ENCODE measurements at regions not wholly inside any gene's neighbourhood (a gene's known extent, or its start where the extent isn't known, plus 50 kb on each side); places are given as distances from the start of the nearest gene placed in this dataset.
"Not testable (repeated sequence)": the region's sequence is repeated elsewhere in the genome, so short reads cannot be mapped to it uniquely, and the experiment has no call there.

DNA sequence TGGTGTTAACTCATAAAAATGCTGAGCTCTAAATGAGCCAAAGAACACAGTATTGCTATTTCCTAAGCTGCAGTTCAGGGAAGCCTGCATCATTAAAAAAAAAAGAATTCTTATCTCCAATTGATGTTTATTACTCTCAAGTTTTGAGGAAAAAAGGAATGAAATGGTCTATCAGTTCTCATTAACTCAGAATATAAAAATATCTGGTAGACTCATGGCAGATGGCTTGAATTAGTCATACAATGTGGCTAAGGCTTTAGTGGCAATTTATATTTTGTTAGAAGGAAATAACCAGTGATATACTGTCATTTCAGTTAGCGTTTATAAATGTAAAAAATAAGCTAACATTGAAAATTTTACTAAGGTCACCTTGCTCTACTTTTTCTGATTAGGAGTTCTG, 1403.4 kb upstream of the C9orf72 start:
- no peak for DNase-seq (ENCODE audit: low read depth in 2 of 2)

DNA sequence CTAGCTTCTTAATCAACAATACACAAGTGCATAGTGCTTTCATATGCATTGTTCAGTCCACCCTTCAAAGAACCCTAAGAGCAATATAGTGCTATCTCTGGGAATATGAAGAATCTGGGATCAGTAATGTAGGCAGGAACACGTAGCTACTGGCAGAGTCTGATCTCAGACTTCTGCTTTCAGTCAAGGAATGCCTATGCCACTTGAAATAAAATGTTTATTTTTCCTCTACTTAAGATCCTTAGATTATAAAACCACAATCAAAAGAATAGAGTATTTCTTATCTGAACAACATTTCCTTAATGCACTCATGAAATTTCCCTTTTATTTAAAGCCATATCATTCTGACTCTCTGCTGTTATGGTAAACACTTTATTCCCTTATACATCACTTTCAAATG, 1407.8 kb upstream of the C9orf72 start:
- no peak for DNase-seq (ENCODE audit: low read depth in 2 of 2)

DNA sequence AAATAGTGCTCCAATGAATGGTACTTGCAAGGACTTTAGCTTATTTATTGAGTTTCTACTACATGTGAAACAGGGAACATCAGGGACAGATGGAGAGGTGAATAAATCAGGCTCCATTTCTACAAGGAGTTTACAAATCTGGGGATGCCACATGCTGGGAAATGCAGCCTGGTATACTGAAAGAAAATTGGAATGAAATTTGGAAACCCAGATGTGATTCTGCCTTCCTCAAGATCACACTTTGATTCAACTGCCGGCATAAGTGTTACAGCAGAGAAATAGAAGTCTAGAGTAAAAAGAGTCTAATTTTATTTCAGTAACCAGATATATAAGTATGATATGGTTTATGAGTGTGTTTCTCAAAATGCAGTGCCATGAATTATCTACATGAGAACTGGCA, 1408.4 kb upstream of the C9orf72 start:
- no peak for DNase-seq (ENCODE audit: low read depth in 2 of 2)

DNA sequence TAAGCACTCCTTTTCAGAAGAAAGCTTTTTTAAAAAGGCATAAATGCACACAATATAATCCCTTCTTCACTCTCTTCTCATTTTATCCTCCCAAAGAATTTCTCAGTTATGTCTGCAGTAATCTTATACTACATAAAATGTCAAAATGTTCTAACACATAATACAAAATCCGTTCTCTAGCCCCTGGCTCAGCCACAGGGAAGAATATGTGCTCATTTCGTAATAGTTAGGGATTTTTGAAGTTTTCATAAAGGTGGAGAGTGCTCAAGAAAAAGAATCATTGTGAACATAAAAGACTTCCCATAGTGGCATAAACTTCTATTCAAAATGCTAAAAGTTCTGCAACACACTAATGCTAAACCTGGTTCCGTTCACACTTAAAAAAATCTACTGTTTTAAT, 1410.7 kb upstream of the C9orf72 start:
- no peak for DNase-seq (ENCODE audit: low read depth in 2 of 2)

DNA sequence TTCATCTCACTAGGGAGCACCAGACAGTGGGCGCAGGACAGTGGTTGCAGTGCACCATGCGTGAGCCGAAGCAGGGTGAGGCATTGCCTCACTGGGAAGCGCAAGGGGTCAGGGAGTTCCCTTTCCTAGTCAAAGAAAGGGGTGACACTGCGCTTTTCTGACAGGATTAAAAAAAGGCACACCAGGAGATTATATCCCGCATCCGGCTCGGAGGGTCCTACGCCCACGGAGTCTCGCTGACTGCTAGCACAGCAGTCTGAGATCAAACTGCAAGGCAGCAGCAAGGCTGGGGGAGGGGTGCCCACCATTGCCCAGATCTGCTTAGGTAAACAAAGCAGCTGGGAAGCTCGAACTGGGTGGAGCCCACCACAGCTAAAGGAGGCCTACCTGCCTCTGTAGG, 1416.7 kb upstream of the C9orf72 start:
- not testable (repeated sequence) for DNase-seq (ENCODE audit: low read depth in 2 of 2)

DNA sequence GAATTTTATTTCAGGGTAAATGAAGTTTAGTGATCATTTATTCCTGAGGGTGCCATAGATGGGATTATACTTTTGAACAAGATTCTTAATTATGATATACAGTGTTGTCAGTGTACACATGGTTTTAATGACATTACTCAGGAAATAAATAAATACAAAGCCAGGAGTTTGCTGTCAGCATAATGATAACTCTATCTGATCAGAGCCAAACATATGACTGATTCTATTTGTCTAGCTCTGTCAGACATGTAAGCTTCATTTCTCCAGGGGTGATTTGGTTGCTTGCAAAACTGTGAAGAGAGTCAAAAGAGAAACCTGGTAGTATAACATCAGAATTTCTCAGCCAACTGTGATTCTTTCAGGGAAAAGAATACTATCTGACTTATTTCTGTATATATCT, 1425.8 kb upstream of the C9orf72 start:
- no peak for DNase-seq (ENCODE audit: low read depth in 2 of 2)

DNA sequence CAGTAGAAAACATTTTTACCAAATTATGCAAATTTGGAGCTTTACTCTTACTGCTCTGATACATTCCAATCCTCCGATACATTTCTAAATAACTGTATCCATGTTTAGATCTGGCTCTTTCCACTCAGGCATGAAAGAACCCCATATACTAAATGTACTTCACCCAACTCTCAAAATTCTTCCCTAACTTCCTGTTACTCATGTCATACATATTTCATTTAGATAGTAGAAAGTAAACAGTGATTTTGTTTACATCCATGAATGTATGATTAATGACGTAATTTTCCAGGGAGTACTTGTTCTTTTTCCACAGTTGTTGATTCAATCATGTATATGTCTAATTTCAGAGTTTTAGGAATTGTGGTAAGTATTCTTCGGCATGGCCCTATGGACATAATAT, 1426.5 kb upstream of the C9orf72 start:
- no peak for DNase-seq (ENCODE audit: low read depth in 2 of 2)

DNA sequence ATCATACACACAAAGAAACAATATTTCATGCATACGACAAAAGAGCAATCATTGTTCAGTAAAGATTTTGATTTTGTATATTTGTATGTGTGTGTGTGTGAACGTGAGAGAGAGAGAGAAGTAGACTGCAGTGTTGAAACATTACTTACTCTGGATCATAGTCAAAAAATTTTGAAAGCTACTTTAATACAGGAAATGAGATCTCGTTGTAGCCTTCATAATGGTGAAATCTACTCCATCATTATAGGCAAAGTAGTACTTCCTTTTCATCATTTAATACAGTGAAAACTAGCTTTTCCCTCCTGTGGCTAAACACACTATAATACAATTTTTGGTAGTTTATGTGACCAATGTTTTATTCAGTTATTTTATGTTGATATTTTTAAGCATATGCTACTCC, 1427.7 kb upstream of the C9orf72 start:
- no peak for DNase-seq (ENCODE audit: low read depth in 2 of 2)

DNA sequence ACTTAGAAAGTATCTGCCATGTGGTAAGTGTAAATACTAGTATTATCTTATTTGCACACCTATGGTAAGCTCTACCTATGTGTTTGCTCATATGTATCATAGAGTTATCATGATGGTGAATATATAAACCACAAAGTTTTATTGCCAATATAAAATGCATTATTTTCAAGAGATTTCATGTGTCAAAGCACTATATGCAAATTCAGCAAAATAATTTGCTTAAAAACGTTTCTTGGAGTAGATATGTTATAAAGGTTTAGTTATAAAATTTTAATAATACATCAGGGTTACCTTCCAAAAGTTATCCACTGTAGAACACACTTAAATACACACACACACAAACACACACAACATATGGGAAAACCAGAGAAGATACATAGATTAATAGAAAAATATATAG, 1431.7 kb upstream of the C9orf72 start:
- no peak for DNase-seq (ENCODE audit: low read depth in 2 of 2)

DNA sequence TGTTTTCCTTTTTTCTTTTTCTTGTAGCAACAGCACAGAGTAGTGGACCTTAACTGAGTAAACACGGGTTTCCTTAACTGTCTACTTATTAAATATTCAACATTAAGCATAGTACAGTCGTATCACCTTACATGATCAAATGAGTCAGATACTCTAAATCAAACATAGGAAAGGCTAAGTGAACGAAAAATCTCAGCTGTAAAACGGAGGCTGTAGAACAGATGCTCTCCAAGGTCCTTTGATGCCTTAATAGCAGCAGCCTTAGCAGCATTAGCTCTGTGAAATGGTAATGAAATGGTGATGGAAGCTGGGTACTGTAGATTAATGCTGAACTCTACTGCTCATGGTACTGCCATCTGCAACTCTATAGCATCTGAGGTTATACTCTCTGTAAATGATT, 1433.3 kb upstream of the C9orf72 start:
- DNase-seq (ENCODE audit: low read depth in 2 of 2), result no peak

DNA sequence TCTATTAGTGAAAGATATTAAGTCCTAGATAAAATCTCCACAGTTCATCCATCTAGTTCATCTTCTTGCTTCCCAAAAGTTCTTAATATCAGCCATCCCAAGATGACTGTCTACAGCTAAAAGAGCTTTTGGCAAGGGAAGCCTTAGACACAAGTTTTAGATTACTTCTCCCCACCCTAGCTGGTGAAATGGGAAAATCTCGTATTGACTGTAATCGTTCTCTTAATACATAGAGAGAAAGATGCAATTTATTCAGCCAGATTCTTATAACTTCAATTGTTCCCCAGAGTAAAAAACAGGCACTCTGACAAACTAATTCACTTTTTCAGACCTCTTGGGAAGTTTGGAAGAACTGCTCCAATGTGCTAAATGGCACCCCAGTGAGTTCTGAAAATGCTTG, 1439.6 kb upstream of the C9orf72 start:
- DNase-seq (ENCODE audit: low read depth in 2 of 2), result no peak

DNA sequence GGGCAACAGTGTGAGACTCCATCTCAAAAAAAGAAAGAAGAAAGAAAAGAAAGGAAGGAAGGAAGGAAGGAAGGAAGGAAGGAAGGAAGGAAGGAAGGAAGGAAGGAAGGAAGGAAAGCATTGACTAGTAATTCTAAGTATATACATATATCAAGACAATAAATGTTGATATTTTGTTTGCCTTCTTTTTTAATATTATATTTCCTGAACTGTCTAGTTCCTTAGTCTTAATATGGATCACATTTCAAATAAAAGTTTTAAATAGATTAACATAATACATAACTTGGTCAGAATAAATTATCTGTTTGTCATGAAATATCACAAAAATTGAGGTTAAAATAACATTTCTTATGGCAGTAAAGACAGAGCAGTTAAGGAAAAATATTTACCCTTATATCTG, 1448.4 kb upstream of the C9orf72 start:
- DNase-seq (ENCODE audit: low read depth in 2 of 2), result no peak

DNA sequence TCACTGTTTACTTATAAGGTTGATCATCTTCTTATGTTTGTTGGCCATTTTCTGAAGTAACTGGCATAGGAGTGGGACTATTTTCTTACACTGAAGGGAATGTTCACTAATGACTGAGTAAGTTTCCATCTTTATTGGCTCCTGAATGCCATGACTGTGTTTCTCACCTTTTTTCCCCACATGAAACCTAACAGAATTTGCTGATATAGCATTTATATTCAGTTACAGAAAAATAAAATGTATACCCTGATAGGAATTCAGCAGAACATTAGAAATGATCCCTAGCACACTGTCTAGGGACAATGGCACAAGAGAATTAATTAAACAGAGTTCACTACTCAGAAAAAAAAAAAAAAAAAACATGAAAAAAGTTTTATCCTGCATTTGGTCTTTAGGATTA, 1465.1 kb upstream of the C9orf72 start:
- DNase-seq (ENCODE audit: low read depth in 2 of 2), result no peak

DNA sequence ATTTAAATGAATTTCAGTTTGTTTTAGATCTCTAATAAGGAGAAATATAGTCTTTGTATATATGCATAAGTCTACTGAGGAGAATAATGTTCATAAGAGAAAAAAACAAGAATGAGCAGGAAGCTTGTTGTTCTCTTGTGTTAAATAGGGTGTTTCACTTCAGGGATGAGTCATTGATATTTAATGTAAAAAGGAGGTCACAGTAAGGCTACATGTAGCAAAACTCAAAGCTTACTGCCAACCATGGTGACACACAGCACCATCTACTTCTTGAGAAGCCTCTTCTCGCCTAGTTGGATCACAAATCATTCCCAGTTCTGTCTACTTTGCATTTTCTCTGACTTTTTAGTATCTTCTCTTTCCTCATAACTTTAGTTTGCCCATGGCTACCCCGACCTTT, 1466.0 kb upstream of the C9orf72 start:
- DNase-seq (ENCODE audit: low read depth in 2 of 2), result no peak

DNA sequence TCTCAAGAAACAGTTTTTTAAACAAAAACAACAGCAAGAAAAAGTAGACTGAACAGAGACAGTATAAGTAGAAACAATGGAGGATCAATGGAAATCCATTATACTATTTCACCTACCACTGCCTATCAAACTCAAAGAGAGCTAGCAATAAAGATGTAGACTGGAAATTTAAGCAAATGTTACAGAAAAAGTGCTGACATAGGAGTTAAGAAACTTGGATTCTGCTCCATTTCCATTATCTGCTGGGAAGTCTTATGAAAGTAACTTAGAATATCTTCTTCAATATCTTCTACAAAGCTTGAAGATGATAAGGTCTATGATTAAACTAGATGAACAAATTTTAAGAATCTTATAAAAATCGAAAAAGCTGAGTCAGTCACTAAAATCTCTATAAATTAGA, 1469.8 kb upstream of the C9orf72 start:
- no peak for DNase-seq (ENCODE audit: low read depth in 2 of 2)

DNA sequence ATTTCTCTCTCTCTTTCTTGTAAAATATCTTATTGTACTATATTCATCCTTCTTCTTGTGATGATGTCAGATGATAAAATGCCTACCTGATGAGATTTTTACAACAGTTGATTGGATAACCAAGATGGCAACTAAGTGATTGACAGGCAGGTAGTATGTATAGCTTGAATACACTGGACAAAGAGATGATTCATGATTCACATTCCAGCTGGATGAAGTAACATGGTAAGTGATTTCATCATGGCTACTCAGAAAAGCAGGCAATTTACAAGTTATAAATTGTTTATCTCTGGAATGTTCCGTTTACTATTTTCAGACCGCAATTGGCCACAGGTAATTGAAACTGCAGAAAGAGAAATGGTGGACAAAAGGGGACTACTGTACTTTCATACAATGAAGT, 1471.7 kb upstream of the C9orf72 start:
- no peak for DNase-seq (ENCODE audit: low read depth in 2 of 2)

DNA sequence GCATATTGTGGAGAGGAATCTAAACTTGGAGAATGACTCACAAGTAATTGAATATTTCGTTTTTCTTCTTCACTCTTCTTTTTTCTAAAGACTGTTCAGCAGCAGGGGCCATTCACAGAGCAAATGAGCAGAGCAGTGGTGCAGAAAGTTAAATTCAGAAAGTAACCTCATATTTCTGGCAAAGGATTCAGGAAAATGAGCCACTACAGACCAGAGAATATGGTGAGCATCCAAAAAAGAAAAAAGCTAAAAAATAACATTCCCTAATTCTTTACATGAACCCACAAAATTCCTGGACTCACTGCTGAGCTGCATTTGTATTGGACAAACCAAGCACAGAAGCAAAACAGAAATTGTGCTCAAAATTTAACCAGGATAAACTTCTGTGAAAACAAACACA, 1486.8 kb upstream of the C9orf72 start:
- DNase-seq (ENCODE audit: low read depth in 2 of 2), result no peak

DNA sequence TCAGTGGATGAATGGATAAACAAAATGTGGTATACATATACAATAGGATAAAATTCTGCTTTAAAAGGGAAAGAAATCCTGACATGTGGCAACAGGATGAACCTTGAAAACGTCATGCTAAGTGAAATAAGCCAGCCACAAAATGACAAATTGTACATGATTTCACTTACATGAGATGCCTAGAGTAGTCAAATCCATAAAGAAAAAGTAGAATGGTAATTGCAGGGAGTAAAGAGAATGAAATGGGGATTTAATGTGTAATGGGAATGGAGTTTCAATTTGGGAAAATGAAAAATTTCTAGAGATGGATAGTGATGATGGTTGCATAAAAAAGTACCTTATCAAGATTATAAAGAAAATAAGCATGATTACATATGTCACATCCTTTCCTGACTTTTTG, 1489.2 kb upstream of the C9orf72 start:
- no peak for DNase-seq (ENCODE audit: low read depth in 2 of 2)

DNA sequence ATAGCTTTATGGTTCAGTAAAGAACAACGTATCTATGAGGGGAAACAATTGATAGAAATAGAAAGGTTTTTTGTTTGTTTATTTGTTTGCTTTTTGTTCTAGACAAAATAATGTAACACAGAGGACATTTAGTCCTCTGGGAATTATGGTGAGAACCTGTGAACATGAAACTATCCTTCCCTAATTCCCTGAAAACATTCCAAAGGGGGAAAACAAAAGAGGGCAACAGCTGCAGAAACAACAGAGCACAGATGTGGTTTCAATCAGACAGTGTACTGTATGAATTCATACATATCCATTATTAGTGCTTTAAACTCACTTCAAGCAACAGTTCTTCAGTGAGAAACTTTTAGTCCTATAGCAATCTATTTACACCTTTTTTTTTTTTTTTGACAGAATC, 1489.8 kb upstream of the C9orf72 start:
- DNase-seq (ENCODE audit: low read depth in 2 of 2), result no peak

DNA sequence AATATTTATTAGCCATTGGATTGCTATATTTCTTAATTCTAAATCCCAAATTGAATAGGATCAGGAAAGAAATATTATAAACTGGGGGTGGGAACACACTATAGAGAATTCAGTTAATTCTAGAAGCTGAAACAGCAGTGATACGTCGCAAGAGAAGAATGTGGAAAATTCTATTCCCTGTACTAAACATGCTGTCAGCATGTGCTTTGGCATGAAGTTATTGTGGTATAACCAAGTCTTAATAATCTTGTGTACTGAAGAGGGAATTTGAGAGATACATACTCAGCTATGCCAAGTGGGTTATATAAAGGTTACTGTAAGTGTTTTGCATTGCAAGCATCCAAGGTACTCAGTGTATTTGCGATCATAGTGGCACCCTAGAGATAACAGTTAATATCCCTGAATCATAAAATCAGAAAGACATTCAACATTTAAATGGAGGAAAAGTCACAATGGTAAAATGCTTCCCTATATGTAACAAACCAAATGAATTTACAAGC, 1492.9 kb upstream of the C9orf72 start:
- no peak for DNase-seq (ENCODE audit: low read depth in 2 of 2)

DNA sequence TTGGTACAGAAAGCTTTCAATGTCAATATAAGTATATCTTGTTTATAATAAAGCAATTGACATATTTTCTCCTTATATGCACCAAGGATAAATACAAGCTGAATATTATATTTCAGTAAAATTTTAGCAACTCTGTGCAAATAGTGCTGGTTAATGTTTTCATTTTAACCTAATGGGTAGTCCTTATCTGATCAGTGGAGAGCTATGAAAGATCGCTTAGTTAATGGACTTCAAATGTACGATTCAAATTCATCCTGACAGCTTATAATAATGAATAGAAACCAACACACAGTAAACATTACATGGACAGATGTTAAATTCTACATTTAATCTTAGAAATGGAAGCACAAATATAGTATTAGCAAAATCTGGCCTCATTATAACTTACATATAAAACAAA, 1495.2 kb upstream of the C9orf72 start:
- DNase-seq (ENCODE audit: low read depth in 2 of 2), result no peak

DNA sequence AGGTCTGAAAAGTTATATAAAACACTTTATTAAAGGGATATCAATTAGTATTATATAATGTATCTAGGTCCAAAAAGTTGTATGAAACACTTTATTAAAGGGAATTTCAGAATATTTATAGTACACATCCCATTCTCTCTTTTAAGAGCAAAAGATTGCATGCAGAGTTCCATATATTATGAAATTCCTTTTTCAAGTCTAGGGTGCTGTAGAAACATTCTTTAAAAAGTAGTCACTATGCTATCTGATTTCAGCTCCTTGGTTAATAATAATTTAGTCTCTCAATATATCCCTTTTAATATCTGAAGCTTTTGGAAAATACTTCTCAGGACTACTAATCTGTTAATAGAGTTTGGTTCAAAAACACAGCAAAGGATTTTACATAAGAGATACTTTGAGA, 1496.1 kb upstream of the C9orf72 start:
- no peak for DNase-seq (ENCODE audit: low read depth in 2 of 2)

DNA sequence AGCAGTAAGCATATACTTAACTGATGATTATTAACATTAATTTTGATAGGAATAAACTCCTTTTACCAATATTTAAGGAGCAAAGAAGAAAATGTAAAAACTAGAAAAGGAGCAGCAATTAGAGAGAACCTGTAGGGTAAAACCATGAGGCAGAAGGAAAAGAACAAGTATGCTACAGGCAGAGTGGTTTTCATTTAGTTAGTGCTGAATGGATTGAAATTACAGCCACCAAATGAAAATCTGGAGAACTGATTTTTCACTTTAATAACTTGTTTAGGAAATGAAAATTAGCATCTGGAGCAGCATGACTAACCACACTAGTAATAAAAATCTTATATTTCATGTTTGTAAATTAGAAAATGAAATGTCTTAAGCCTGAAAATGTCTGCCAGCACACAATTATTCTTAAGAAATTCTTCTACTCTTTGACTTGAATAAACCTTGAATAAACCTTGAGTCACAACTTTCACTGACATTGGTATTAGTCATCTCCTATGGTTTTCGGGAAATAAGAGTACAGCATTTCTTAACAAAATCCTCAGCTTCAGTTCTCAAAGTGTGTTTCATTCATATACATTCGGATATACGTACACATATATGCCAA, 1504.9 kb upstream of the C9orf72 start:
- DNase-seq (ENCODE audit: low read depth in 2 of 2), result no peak

DNA sequence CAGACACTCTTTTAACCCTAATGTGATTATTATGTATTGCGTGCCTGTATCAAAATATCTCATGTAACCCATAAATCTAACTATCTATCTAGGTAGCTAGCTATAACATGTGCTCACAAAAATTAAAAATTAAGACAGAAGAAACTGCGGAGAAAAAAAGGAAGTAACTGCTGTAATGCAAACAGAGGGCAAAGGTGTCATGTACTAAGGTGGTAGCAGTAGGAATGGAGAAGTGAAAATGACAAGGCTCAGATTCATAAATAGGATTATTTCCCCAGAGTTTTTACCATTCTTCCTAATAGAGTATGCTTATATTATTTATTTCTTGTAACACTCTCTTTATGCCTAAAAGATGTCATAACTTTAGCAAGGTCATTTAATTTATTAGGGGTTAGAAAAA, 1527.5 kb upstream of the C9orf72 start:
- no peak for DNase-seq (ENCODE audit: low read depth in 2 of 2)

DNA sequence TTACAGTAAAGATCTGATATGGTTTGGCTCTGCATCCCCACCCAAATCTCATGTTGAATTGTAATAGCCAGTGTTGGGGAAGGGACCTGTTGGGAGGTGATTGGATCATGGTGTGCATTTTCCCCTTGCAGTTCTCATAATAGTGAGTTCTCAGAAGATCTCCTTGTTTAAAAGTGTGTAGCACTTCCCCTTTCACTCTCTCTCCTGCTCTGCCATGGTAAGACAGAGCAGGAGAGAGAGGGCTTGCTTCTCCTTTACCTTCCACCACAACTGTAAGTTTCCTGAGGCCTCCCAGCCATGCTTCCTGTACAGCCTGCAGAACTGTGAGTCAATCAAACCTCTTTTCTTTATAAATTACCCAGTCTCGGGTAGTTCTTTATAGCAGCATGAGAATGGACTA, 1530.9 kb upstream of the C9orf72 start:
- not testable (repeated sequence) for DNase-seq (ENCODE audit: low read depth in 2 of 2)

Measured in stimulated activated CD4-positive, alpha-beta T cell treated with anti-CD3 and anti-CD28 coated beads, Interleukin-12 subunit alpha, Interleukin-12 subunit beta, amount 100 ng/mL, for 24 hours (primary cell).